DMS 273 treated with DMSO at 0.1 percent for 48 hours (cell line): ENCODE measurements at regions not wholly inside any gene's neighbourhood (a gene's known extent, or its start where the extent isn't known, plus 50 kb on each side); places are given as distances from the start of the nearest gene placed in this dataset.

Source experiments
- DNase-seq: peaks from one replicate; lab custom pipeline; 2025; lab: John Stamatoyannopoulos, UW

GRCh38 chr6:144883915-144884314 is 598.8 kb downstream of the UTRN start:
- no peak for DNase-seq

GRCh38 chr6:144885817-144886216 is 600.7 kb downstream of the UTRN start:
- no peak for DNase-seq

DNA sequence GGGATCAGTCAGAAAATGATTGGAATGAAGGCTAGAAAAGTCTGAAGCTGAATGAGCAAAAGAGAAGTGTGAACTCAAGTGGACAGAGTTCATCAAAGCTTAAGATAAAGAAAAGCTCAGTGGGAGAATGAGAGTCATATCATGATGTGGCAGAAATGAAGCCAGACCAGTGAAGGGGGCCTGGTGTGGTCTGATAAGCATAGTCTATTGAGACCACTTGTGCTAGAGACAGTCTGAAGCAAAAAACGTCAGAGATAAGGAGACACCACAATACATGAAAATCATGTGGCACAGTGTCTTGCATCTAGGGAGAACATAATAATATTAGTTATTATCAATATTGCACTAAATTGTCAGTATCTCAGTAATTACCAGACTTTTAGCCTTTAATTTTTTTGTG is 601.5 kb downstream of the UTRN start:
- no peak for DNase-seq

DNA sequence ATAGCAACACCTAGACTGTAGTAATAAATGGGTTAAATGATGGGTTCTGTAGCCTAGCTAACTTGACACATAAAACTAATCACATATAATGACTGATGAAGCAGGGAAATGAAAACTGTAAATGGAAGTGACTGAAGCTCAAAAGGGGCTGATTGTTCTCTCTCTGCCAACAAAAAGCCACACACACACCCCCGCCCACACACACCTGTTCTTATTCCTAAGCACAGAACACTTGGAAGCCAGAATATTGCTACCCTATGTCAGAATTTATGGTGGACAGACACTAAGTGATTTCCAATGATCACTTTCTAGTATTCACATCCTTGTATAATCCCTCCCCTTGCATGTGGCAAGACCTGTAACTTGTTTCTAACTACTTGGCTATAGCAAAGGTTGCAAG is 603.5 kb downstream of the UTRN start:
- DNase-seq: no peak

DNA sequence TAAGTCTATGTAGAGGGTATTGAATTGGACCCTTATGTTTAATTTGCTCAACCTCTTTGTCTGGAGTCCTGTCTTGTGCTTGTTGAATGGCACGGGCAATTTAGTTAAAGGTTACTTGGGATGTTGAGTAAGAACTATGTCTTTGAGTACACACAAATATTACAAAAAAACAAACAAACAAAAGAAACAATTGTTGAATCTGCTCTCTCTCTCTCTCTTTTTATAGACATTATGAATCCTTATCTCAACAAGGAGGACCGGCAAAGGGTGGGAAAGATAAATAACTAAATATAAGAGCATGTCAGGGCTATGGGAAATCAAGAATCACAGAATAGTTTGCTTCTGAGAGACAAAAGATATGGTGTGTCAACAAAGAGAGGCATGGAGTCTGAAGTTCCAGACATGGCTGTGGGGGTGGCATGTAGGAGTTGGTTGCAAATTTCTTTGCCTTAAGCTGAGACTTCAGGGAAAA is 608.6 kb downstream of the UTRN start:
- DNase-seq: no peak

- no peak for DNase-seq
These were observed 609.1 kb downstream of the UTRN start for GRCh38 chr6:144894240-144894639.

GRCh38 chr6:144895313-144896278 is 610.5 kb downstream of the UTRN start:
- DNase-seq: no peak

- no peak for DNase-seq
These were observed 611.2 kb downstream of the UTRN start for GRCh38 chr6:144896289-144896688.

GRCh38 chr6:144896871-144897270 is 611.7 kb downstream of the UTRN start:
- DNase-seq: no peak

- DNase-seq: no peak
These were observed 612.3 kb downstream of the UTRN start for GRCh38 chr6:144897441-144897921.

GRCh38 chr6:144898052-144898689 is 613.0 kb downstream of the UTRN start:
- no peak for DNase-seq

- no peak for DNase-seq
These were observed 613.6 kb downstream of the UTRN start for GRCh38 chr6:144898741-144899140.

GRCh38 chr6:144899161-144899560 is 614.0 kb downstream of the UTRN start:
- DNase-seq: no peak

GRCh38 chr6:144901412-144901811 is 616.3 kb downstream of the UTRN start:
- no peak for DNase-seq

GRCh38 chr6:144908004-144908403 is 622.9 kb downstream of the UTRN start:
- no peak for DNase-seq

DNA sequence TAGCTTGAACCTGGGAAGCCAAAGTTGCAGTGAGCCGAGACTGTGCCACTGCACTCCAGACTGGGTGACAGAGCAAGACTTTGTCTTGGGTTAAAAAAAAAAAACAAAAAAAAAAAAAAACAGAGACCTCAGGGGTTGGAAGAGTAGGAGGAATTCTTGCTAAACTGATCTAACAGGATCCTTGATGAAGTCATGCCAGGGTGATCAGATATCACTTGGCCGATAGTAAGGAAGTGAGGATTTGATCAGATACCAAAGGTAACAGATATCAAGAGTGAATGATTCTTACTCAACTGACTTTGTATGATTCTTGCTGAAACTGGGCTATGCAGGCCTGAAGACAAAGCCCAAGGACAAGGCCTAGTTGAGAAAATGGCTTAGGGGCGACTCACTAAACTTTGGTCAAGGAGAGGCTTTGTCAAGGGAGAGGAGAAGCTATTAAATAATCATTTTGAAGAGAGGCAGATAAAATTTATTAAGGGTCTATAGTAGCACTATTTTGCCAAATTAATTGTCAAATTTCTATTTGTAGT is 624.7 kb downstream of the UTRN start:
- DNase-seq: no peak

GRCh38 chr6:144911322-144911721 is 626.2 kb downstream of the UTRN start:
- DNase-seq: no peak

GRCh38 chr6:144912474-144912873 is 627.3 kb downstream of the UTRN start:
- DNase-seq: no peak

DNA sequence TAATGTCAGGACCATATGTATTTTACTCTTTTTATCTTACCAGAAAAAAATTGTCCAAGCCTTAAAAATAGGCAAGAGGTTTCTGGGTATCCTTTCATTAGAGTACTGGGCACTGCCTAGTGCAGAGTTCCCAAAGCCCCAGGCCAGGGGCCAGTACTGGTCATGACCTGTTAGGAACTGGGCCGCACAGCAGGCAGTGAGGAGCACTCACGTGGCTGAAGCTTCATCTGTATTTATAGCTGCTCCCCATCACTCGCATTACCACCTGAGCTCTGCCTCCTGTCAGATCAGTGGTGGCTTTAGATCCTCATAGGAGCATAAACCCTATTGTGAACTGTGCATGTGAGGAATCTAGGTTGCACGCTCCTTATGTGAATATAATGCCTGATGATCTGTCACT is 632.9 kb downstream of the UTRN start:
- no peak for DNase-seq

- DNase-seq: no peak
These were observed 634.4 kb downstream of the UTRN start for GRCh38 chr6:144919560-144919959.

DNA sequence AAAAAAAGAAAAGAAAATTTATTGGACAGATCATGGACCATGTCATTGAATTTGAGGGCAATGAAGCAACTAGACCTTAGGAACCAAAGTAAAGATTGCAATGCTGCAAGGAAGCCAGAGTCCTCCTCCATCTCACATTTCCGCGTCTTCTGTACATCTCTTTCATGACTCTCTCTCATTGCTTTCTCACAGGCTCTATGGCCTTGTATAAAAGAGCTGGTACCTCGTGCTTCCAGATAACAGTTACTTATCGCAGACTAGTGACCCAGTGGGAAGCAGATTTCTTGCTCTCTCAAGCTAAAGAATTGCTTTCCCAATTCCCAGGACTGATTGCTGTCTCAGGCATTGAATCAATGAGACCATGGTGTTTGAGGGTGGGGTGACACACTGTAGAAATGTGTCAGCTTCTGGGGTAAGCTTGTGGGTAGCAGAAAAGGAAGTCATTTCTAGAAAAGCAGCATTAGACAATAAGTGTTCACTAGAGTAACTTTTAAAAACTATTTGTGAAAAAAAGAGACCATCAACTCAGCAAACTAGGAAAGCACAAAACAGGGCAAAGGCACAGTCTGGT is 635.3 kb downstream of the UTRN start:
- DNase-seq: no peak

DNA sequence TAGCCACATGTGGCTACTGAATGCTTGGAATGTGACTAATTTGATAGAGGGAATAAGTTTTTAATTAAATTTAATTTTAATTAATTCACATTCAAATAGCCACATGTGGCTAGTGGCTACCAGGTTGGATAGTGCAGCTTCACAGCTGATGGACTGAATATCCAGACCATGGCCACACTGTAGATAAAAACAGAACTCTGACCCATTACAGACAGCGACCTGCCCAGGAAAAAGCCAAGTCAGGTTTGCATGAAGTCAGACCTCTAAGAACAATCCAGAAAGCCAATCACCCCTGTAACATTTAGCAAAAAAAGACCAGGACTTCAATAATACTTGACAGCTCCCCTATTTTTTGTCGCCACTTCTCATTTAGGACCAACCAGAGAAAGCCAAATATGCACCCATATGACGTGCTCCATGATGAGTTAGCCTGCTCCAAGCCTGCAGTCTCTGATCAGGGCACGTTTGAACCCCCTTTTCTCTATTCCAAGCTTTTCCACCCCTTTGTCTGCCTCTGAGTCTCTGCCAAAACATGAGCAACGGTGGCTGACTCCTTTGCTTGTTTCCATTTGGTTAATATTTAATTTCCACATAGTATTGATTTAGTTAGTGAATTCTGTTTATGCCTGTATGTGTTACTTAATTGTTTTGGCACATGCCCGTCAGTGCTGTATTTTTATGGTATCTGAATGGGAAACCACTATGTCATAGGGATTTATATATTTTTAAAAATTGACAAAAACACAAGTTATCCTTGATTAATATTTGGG is 636.3 kb downstream of the UTRN start:
- no peak for DNase-seq
